Midbrain (tissue), 1 donor: ENCODE measurements at regions not wholly inside any gene's neighbourhood (a gene's known extent, or its start where the extent isn't known, plus 50 kb on each side); places are given as distances from the start of the nearest gene placed in this dataset.
"Not testable (repeated sequence)": the region's sequence is repeated elsewhere in the genome, so short reads cannot be mapped to it uniquely, and the experiment has no call there.

ENCODE experiments used
- DNase-seq: peaks from one replicate; lab custom pipeline; 2025; lab: John Stamatoyannopoulos, UW

DNA sequence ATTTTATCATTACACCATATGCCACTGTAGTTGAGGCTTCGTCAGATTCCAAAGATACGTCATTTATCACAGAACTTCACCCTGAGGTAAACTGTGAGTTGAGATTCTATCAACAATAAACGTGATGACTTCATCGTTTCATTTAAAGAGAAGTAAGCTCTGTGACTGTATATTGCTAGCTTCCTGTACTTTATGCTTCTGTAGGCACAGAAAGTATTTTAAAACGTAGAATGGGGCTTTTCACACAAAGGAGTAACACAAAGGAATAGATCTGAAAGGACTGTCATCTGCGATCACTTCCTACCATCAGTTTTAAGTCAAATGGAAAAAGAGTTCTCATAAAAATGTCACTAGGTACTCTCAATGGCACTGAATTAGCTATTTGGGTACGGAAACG lies 234.4 kb upstream of the MCHR2 start:
- no peak for DNase-seq

DNA sequence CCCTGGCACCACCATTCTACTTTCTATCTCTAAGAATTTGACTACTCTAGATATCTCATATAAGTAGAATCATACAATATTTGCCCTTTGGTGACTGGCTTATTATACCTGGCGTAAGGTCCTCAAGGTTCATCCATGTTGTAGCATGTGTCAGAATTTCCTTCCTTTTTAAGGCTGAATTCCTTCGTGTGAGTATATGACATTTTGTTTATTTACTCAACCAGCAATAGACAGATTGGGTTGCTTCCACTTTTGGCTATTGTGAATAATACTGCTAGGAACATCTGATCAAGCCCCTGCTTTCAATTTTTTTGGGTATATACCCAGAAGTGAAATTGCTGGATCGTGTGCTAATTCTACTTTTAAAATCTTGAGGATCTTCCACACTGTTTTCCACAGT lies 232.8 kb upstream of the MCHR2 start:
- DNase-seq = no peak

DNA sequence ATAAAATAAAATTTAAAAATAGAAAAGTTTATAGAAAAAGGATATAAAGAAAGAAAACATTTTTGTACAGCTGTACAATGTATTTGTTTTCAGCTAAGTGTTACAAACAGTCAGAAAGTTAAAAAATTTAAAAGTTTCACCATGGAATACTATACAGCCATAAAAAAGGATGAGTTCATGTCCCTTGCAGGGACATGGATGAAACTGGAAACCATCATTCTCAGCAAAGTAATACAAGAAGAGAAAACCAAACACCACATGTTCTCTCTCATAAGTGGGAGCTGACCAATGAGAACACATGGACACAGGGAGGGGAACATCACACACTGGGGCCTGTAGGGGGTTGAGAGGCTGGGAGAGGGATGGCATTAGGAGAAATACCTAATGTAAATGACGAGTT lies 229.9 kb upstream of the MCHR2 start:
- not testable (repeated sequence) for DNase-seq

DNA sequence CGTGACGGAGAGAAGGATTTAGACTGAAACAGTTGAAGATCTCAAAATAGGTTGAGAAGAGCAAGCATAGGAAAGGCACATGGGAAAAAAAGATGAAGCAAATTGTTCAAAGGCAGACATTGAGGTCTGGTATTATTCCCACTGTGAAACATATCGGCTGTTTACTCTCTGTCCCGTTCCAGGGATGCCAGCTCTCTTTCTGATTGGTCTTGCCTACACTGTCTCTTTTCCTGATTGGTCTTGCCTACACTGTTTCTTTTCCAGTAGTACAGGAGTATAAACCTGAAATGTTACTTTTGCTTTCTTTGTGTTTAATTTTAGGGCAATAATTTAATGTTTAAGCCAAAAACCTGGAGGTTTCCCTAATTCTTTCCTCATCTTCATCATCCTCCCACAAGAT lies 226.5 kb upstream of the MCHR2 start:
- no peak for DNase-seq

DNA sequence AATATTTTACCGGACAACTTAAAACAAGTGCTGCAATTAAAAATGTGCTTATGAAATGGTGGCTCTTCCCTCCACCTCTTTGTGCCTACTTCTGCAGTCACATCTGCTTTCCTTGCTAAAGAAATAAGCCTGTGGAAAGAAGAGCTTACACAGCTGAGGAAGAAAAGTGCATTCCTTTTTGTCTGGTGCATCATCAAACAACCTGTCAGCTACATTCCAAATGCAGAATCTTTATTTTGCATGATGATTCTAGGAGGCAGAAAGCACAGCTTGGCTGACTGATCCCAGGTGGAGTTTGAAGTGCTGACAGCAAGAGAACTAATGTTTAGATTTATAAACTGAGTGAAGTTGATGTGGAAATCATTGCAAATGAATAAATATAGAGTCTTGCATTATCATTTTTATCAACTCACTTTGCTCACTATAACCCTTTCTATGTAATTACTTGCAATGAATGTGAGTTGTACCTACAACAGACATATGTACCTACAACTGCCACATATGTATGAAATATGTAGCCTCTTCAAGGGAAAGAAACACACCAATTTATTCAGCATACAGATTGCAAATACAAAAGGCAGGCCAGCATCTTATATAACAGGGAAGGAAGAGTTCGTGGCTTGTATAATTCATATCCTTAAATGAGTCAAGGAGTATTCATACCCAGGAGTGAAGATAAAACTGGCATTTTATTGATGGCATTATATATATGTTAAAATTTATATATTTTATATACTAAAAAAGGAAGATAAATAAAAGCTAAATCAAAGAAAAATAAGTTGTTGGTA lies 223.4 kb upstream of the MCHR2 start:
- no peak for DNase-seq

DNA sequence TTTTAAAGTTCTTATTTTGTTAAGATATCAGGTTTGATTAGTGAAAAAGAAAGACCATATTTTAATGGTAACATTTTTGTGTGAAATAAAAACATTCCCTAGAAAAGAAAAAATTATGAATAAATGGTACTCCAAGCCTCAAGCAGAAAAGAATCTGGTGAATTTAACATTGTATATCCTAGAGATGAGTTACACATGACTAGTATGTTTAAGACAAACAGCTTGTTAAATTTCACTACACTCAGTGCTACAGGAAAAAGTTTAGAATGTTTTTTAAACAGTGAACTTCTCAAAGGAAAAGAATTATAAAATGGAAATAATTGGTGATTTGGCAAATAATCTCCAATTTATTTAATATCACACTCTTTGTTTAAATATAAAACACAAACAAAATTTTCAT lies 222.7 kb upstream of the MCHR2 start:
- no peak for DNase-seq

DNA sequence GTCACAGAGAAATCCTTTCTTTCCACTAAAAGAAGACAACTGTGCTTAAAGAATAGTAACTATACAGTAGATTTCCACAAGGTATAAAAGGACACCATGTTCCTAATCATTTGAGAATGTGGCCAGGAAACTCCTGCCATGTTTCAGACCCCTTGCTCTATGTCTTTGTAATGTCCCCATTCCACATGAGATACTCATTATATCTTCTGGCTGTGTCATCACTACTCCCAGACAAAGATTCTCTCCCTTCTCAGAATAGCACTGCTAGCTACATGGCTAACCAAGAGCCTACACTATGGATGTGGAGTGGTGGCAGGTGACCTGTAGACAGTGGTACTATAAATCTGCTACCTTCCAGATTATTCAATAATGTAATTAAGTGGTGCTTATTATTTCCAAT lies 218.1 kb upstream of the MCHR2 start:
- no peak for DNase-seq

DNA sequence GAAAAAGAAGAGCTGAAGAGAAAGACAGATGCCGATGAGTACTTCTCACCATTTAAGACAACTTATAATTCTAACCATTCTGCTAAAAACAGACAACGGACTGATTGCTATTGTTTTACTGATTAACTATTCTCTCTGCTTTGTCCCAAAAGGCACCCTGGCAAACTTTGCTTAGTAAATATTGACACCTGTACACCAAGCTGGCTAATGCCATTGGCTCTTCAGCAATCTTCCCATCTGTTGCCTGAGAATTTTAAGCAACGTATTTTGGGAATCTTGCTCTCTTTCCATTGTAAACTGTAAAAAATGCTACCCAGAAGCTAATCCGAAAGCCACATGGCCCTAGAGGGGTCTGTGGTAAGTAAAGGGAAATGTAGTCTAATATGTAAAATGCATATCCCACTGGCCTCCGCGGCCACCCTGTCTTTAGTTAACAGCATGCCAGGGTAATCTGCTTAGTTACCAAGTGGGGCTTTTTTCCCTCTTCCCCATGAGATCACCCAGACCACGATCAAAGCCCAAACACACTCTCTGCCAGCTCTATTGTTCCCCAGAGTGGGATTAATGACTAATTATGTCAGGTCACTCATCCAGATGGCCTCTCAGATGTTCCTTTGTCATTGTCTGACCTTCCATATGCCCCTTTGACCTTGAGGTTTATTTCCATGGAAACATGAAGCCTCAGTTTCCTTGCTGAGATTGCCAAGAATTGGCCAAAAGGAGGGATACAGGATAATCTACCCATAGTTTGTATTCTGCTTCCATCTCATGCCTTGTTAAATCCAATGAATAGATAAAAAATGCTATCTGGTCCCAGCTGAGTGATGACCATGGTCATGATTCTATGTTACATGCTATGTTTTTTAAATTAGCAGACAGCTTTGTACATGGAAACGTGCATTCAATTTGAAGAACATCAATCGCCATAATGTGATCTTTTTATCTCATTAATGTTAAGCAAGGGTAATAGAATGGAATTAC lies 216.4 kb upstream of the MCHR2 start:
- DNase-seq = no peak

DNA sequence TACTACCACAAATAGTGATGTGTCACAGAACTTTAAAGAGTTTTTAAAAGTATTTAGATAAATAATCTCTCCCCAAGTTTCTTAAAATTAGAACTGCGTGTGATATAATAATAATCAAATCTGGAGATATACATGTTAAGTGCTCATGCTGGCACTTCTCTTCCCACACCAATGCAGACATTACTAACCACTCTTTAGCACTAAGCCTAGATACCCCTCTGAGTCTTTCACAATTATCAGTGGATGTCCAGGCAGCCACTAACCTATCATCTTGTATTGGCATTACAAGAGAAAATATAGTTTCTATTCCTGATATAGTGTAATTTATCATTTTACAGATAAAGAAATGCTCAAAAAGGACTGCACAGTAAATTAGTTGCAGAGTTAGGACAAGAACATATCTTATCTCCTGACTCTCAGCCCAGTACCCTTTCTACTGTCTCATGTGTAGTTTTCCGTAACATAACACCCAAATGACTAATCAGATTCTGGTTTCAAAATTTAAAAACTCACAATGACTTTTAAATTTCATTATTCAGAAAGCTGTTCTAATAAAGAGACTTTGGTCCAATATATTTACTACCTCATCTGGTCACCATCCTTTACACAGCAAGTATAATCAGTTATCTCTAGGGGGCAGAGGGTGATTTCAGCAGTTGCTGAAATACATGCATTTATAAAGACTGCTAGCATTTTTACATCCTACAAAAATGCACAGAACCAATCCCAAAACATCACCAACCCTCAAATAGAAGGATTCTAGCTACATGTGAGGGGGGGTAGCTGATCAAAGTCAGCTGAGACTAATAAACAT lies 215.5 kb upstream of the MCHR2 start:
- no peak for DNase-seq

DNA sequence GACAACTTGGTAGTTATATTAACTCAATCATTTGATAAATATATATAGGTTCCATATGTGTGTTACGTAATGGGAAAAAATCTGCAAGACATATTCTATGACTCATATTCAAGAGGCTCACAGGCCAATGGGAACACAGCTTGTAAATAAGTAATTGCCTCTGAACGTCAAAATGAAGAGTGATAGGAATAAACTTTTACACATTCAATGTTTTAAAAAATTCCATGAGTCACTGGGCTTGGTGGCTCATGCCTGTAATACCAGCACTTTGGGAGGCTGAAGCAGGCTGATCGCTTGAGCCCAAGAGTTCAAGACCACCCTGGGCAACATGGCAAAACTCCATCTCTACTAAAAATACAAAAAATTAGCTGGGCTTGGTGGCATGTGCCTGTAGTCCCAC lies 209.4 kb upstream of the MCHR2 start:
- DNase-seq = no peak

DNA sequence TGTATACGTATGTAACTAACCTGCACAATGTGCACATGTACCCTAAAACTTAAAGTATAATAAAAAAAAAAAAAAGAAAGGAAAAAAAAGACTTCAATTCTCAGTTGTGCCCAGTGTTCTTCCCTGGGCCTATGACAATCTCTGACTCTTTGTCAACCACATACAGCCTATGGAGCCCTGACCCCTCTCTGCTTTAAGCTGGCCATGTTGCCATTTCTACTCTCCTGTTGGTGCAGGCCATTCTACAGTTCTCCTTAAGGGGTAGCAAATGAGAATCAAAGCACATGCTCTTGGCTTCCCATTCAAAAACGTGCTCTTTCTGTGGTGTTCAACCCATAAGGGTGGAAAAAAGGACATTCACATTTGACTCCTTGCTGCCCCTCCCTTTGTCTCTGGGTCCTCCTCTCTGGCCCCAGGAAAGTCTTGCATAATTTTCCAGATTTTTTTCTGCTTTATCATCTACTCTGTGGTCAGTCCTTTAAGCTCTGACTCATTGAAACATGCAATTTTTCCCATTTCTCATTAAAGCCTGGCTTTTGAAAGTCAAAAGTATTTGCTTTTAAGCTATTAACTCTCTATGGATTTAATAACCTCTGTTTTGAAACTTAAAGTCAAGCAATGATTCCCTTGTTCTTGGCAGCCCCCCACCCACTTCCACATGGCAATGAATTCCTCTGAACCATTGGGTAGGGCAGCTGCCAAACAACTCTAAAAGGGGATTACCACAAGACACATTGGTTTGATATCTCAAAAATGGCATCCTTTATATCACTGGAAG lies 208.6 kb upstream of the MCHR2 start:
- DNase-seq = no peak

DNA sequence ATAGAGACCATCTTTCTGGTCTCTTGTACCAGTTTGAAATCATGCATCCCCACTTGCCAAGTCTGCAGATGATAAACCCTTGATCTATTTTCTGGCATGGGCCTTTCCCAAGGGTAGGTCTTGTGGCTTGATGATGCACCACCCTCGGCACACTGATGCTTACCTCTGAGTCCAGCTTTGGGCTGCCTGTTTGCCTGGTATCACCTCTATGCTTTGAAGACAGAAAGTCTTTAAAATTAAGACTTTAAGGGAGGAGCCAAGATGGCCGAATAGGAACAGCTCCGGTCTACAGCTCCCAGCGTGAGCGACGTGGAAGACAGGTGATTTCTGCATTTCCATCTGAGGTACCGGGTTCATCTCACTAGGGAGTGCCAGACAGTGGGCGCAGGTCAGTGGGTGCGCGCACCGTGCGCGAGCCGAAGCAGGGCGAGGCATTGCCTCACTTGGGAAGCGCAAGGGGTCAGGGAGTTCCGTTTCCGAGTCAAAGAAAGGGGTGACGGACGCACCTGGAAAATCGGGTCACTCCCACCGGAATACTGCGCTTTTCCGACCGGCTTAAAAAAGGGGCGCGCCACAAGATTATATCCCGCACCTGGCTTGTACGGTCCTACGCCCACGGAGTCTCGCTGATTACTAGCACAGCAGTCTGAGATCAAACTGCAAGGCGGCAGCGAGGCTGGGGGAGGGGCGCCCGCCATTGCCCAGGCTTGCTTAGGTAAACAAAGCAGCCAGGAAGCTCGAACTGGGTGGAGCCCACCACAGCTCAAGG lies 202.4 kb upstream of the MCHR2 start:
- DNase-seq = not testable (repeated sequence)

DNA sequence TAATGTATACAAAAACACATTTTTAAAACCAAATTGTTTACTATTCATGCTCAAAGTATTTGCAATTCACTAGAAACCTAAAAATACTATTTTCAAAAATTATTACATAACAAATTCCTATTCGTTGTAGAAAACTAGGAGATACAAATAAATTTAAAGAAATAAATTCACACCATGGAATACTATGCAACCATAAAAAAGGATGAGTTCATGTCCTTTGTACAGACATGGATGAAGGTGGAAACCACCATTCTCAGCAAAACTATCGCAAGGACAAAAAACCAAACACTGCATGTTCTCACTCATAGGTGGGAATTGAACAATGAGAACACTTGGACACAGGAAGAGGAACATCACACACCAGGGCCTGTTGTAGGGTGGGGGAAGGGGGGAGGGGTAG lies 201.2 kb upstream of the MCHR2 start:
- not testable (repeated sequence) for DNase-seq

DNA sequence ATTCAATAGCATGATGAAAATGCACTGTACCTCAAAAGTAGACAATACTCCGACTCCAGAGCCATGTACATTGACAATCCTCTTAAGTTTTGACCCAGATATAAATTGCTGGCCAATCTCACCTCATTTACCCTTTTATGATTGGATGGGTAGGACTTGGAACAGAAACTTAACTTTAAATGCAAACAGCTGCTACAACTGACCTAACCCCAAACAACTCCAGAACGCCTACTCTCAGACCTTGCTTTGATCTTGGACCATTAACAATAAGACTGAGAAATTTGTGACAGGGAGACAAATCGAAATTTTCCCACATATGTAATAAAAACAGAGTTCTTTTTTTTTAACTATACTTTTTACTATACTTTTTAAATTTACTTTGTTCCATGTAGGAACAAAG lies 200.5 kb upstream of the MCHR2 start:
- no peak for DNase-seq

DNA sequence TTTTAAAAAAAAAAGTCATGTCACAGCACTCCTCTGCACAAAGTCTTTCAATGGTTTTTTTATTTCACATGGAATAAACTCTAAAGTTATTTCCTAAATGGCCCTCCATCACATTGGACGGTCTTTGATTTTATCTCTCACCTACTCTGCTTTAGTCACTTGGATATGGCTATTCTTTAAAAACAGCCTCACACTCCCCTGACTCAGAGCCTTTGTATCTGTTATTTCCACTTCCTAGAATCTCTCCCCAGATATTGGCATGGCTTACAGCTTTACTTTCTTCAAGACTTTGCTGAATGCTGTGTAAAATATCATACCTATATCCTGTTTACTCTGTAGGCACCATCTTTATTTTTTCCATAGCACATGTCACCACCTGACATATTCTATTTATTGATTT lies 194.7 kb upstream of the MCHR2 start:
- DNase-seq = no peak

DNA sequence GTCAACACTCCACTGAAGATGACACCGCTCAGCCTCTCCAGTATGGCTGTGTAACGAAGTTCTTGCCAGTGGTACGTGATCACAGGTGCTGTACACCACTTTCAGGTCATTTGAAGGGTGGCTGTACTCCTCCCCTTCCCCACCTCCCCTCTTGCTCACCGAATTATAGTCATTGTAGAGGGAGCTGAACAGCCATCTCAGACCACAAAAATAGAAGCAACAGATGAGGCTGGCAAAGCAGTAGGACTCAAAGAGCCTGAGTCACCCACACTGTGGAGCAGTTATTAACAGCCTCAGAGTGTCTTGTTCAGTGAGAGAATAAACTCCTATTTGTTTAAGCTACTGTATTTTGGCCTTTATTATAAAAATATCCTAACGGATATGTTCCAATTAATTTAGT lies 192.5 kb upstream of the MCHR2 start:
- DNase-seq = no peak

DNA sequence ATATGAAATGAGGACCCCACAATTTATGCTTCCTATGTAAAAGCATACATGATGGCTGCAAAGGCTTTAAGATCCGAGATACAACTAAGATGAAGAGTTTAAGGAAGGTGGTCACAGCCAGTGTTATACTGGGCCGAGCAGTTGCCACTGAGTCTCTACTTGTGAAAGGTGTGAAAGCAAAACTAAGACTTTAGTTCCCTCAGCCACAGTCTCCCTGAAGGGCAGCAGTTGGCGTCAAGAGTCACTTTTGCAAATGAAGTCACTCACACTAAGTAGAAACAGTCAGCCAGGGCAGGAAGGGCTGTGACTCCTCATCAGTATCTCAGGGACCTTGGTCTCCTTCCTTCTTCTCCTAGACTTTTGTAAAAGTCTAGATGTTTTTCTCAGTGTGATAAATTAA lies 191.6 kb upstream of the MCHR2 start:
- DNase-seq = no peak

DNA sequence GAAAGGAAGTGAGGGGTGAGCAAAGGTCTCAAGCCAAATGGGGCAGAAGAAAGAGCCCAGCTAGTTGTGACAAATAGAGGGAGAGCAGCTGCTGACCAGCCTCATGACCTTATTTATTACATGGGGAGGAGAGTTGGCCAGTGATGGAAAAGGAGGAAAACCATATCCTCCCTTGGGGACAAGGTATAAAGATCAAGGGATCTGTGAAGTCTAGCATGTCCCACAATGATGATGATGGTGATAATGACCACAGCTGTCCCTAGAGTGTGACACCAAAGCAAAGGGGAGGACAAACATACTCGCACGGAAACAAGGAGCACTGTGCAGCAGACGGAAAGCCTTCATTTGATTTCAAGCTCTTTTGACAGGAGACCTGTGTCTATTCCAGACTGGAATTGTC lies 190.4 kb upstream of the MCHR2 start:
- no peak for DNase-seq

DNA sequence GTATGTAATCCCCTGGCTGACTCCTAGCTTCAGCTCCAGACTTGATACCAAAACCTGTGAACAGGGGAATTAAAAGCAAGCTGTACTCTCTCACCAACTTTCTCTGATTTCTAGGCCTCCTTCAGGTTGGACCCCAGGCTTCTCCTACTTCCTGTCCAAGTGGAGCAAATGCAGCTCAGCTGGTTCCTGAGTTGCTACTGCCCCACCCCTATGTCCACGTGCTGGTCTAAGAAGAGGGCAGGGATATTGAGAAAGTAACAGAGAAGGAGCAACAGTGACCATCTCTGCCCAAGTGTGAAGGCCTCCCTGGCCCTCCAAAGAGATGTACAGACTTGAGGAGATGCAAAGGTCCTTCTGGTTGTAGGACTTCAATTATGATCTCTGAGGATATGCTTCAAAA lies 188.3 kb upstream of the MCHR2 start:
- no peak for DNase-seq

DNA sequence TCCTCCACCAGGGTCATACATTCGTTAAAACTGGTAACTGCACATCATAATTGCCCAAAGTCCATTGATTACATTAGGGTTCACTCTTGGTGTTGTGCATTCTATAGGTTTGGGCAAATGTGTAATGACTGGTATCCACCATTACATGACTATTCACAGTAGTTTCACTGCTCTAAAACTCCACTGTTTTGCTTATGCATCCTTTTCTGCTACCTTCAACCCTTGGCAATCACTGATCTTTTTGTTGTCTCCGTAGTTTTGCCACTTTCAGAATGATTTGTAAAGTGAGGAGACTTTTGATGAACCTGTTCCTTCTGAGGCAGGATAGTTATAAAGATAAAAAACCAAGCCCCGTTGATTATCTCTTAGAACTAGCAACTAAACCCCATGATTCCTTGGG lies 187.3 kb upstream of the MCHR2 start:
- no peak for DNase-seq

DNA sequence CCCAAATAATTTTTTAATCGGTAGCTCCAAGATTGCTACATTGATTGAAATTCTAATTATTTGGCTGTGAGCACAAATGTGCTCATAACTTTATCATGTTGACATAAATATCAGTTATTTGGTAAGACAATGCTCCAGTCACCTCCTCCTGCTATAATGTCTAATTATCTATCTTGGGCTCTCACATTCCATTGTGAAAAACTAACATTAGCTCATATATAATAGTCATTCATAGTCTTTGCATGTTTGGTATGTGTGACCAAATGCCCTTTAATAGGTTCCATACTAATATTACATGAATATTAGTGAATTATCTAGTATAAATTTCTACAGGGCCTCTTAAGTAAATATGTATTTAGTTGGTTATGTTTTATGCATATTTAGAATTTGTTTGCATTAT lies 185.6 kb upstream of the MCHR2 start:
- DNase-seq = no peak
